Endodermal cell (in vitro differentiated cells): ENCODE measurements at regions not wholly inside any gene's neighbourhood (a gene's known extent, or its start where the extent isn't known, plus 50 kb on each side); places are given as distances from the start of the nearest gene placed in this dataset.
A peak's percentile ranks its signal among the peaks of the same experiment; 100 is the strongest.

ENCODE experiments used
- DNase-seq: peaks from one replicate; pipeline ENCODE4 v3.0.0-alpha.2; 2017
- H3K27ac ChIP-seq: 2 replicates; pipeline ENCODE4 v1.5.1; 2013; ENCODE audit warnings: mild to moderate bottlenecking, low read depth, low read length, moderate library complexity
- H3K27me3 ChIP-seq: 2 replicates; pipeline ENCODE4 v1.6.1; 2013; ENCODE audit warnings: mild to moderate bottlenecking, low read length, moderate library complexity; ENCODE audit not compliant: insufficient read depth, control insufficient read depth, poor library complexity, severe bottlenecking
- H3K36me3 ChIP-seq: 2 replicates; pipeline ENCODE4 v1.7.0; 2013; ENCODE audit warnings: mild to moderate bottlenecking, low read length, moderate library complexity; ENCODE audit not compliant: control insufficient read depth, insufficient read depth
- H3K4me1 ChIP-seq: one replicate; pipeline ENCODE4 v1.7.0; 2013; ENCODE audit warnings: low read length; ENCODE audit not compliant: control insufficient read depth, insufficient read depth
- H3K4me3 ChIP-seq: 2 replicates; pipeline ENCODE4 v1.5.1; 2013; ENCODE audit warnings: mild to moderate bottlenecking, low read length, moderate library complexity
- H3K9ac ChIP-seq: 2 replicates; pipeline ENCODE4 v1.6.1; 2013; ENCODE audit warnings: mild to moderate bottlenecking, low read length, moderate library complexity; ENCODE audit not compliant: poor library complexity, severe bottlenecking; ENCODE audit errors: extremely low read depth
- H3K9me3 ChIP-seq: 2 replicates; pipeline ENCODE4 v1.6.1; 2013; ENCODE audit warnings: mild to moderate bottlenecking, low read length, moderate library complexity; ENCODE audit not compliant: control insufficient read depth
- H3K27ac Mint-ChIP-seq: 2 replicates; pipeline ENCODE4 v1.8.0; 2020; ENCODE audit warnings: mixed read lengths
- H3K27me3 Mint-ChIP-seq: 2 replicates; pipeline ENCODE4 v1.8.0; 2021; ENCODE audit warnings: mild to moderate bottlenecking, mixed read lengths; ENCODE audit not compliant: insufficient read depth
- H3K36me3 Mint-ChIP-seq: 2 replicates; pipeline ENCODE4 v1.8.0; 2020; ENCODE audit warnings: low read depth, mixed read lengths
- H3K4me1 Mint-ChIP-seq: 2 replicates; pipeline ENCODE4 v1.8.0; 2020; ENCODE audit warnings: mixed read lengths
- H3K4me3 Mint-ChIP-seq: 2 replicates; pipeline ENCODE4 v1.8.0; 2020; ENCODE audit warnings: mild to moderate bottlenecking, moderate library complexity, mixed read lengths
- H3K9me3 Mint-ChIP-seq: 2 replicates; pipeline ENCODE4 v1.8.0; 2020; ENCODE audit warnings: mild to moderate bottlenecking, mixed read lengths
- CTCF ChIP-seq: fragments of 200-600 bp; sonication (generic); conservative IDR thresholded peaks from 2 replicates; pipeline ENCODE4 v1.5.0; 2021; ENCODE audit warnings: antibody characterized with exemption, mild to moderate bottlenecking
- WGBS, 2 experiments: methylation state at CpG; one replicate each; pipeline versions ENCODE4 v1.1.5 to v1.1.7; 2013; ENCODE audit warnings: missing lambda C conversion rate in 2 of 2, mixed read lengths in 1 of 2; ENCODE audit not compliant: insufficient coverage in 1 of 2, insufficient read length in 1 of 2; 5-methylcytosine and 5-hydroxymethylcytosine counted together

GRCh38 chr14:89032086-89032649 is 207.7 kb downstream of the TTC8 start:
- no peaks in the 10 kb centered on the region for H3K36me3 ChIP-seq
- no peaks in the 10 kb centered on the region for H3K4me1 Mint-ChIP-seq
- peaks cover 39% of the 10 kb centered on the region for H3K27me3 Mint-ChIP-seq
- H3K9me3 Mint-ChIP-seq: peaks cover 6% of the 10 kb centered on the region
- H3K9me3 ChIP-seq: no peaks in the 10 kb centered on the region
- no peak overlapping the region for H3K9ac ChIP-seq
- peak; percentile 67 for DNase-seq
- no peak overlapping the region for H3K4me3 ChIP-seq
- H3K4me3 Mint-ChIP-seq: no peak overlapping the region
- H3K36me3 Mint-ChIP-seq: no peaks in the 10 kb centered on the region
- H3K27me3 ChIP-seq: peaks cover 27% of the 10 kb centered on the region
- TF ChIP-seq CTCF: no peak
- H3K27ac Mint-ChIP-seq: no peak overlapping the region
- WGBS, 2 experiments: 95 to 100% methylated on average over 4 to 8 of the region's 8 CpGs
- H3K27ac ChIP-seq: no peak overlapping the region
- H3K4me1 ChIP-seq: no peaks in the 10 kb centered on the region

- H3K4me1 Mint-ChIP-seq: no peaks in the 10 kb centered on the region
- no peak for TF ChIP-seq CTCF
- Histone ChIP-seq H3K9me3 (no peaks in the 10 kb centered on the region), H3K27ac (no peak overlapping the region), H3K27me3 (peaks cover 13% of the 10 kb centered on the region), H3K4me3 (no peak overlapping the region), H3K9ac (no peak overlapping the region), H3K4me1 (no peaks in the 10 kb centered on the region), H3K36me3 (no peaks in the 10 kb centered on the region)
- peaks cover 14% of the 10 kb centered on the region for H3K9me3 Mint-ChIP-seq
- 90 to 98% methylated on average over 5 to 6 of the region's 6 CpGs for WGBS, 2 experiments
- peaks cover 32% of the 10 kb centered on the region for H3K27me3 Mint-ChIP-seq
- DNase-seq: no peak
- H3K4me3 Mint-ChIP-seq: no peak overlapping the region
- H3K36me3 Mint-ChIP-seq: no peaks in the 10 kb centered on the region
- no peak overlapping the region for H3K27ac Mint-ChIP-seq
Measured at GRCh38 chr14:89033756-89034155, 209.3 kb downstream of the TTC8 start.

- no peak overlapping the region for H3K4me3 Mint-ChIP-seq
- H3K36me3 Mint-ChIP-seq: no peaks in the 10 kb centered on the region
- WGBS, 2 experiments: 94 to 100% methylated on average over 2 to 3 of the region's 3 CpGs
- Histone ChIP-seq H3K9me3 (no peaks in the 10 kb centered on the region), H3K9ac (no peak overlapping the region), H3K27me3 (peaks cover 4% of the 10 kb centered on the region), H3K36me3 (no peaks in the 10 kb centered on the region), H3K4me3 (no peak overlapping the region), H3K4me1 (no peaks in the 10 kb centered on the region), H3K27ac (no peak overlapping the region)
- no peak overlapping the region for H3K27ac Mint-ChIP-seq
- H3K27me3 Mint-ChIP-seq: peaks cover 18% of the 10 kb centered on the region
- TF ChIP-seq CTCF: no peak
- H3K9me3 Mint-ChIP-seq: peaks cover 14% of the 10 kb centered on the region
- H3K4me1 Mint-ChIP-seq: peaks cover 7% of the 10 kb centered on the region
- DNase-seq: no peak
Measured at GRCh38 chr14:89036371-89036770, 211.9 kb downstream of the TTC8 start.
